Neural progenitor cell (in vitro differentiated cells): ENCODE measurements at regions not wholly inside any gene's neighbourhood (a gene's known extent, or its start where the extent isn't known, plus 50 kb on each side); places are given as distances from the start of the nearest gene placed in this dataset.

Experiments used
- CTCF ChIP-seq: fragments of 200-600 bp; sonication (generic); IDR thresholded peaks from 2 replicates; pipeline ENCODE4 v1.5.1; 2017; ENCODE audit warnings: antibody characterized with exemption, mild to moderate bottlenecking
- EZH2 ChIP-seq: fragments of 200-600 bp; sonication (generic); IDR thresholded peaks from 2 replicates; pipeline ENCODE4 v1.6.1; 2017; ENCODE audit warnings: antibody characterized with exemption, mild to moderate bottlenecking, moderate library complexity
- EZH2phosphoT487 ChIP-seq: fragments of 200-600 bp; sonication (generic); IDR thresholded peaks from 2 replicates; pipeline ENCODE4 v1.6.1; 2017; ENCODE audit warnings: antibody characterized with exemption

GRCh38 chr2:142642650-142643049, 234.8 kb upstream of the KYNU start:
- TF ChIP-seq EZH2phosphoT487 (no peak), CTCF (no peak), EZH2 (no peak)
